GM18868 (cell line): ENCODE measurements at regions not wholly inside any gene's neighbourhood (a gene's known extent, or its start where the extent isn't known, plus 50 kb on each side); places are given as distances from the start of the nearest gene placed in this dataset.
"Not testable (repeated sequence)": the region's sequence is repeated elsewhere in the genome, so short reads cannot be mapped to it uniquely, and the experiment has no call there.

ENCODE experiments used
- ATAC-seq: cut with Tn5 transposase; IDR thresholded peaks from one replicate; pipeline ENCODE4 v1.9.1; 2021; ENCODE audit warnings: mild to moderate bottlenecking, moderate library complexity; ENCODE audit not compliant: unreplicated experiment

GRCh38 chr13:67519356-67519755 lies 289.2 kb upstream of the PCDH9 start:
- no peak for ATAC-seq

GRCh38 chr13:67518785-67519184 lies 288.6 kb upstream of the PCDH9 start:
- no peak for ATAC-seq

- ATAC-seq: peak; percentile 95
These were observed 285.8 kb upstream of the PCDH9 start for GRCh38 chr13:67515895-67516294.

GRCh38 chr13:67509018-67509417 lies 278.9 kb upstream of the PCDH9 start:
- ATAC-seq: no peak

GRCh38 chr13:67508275-67508674 lies 278.1 kb upstream of the PCDH9 start:
- ATAC-seq: not testable (repeated sequence)

- ATAC-seq: no peak
These were observed 276.3 kb upstream of the PCDH9 start for GRCh38 chr13:67506407-67506806.

GRCh38 chr13:67505376-67505775 lies 275.2 kb upstream of the PCDH9 start:
- ATAC-seq: no peak

- no peak for ATAC-seq
These were observed 268.8 kb upstream of the PCDH9 start for GRCh38 chr13:67498948-67499347.

GRCh38 chr13:67493835-67494234 lies 263.7 kb upstream of the PCDH9 start:
- no peak for ATAC-seq

GRCh38 chr13:67489016-67489415 lies 258.9 kb upstream of the PCDH9 start:
- ATAC-seq: no peak

- no peak for ATAC-seq
These were observed 251.3 kb upstream of the PCDH9 start for GRCh38 chr13:67481445-67481844.

- ATAC-seq: no peak
These were observed 244.0 kb upstream of the PCDH9 start for GRCh38 chr13:67474115-67474514.

GRCh38 chr13:67469623-67470022 lies 239.5 kb upstream of the PCDH9 start:
- no peak for ATAC-seq

- no peak for ATAC-seq
These were observed 236.4 kb upstream of the PCDH9 start for GRCh38 chr13:67466569-67466968.

- no peak for ATAC-seq
These were observed 234.0 kb upstream of the PCDH9 start for GRCh38 chr13:67464154-67464553.

- no peak for ATAC-seq
These were observed 232.0 kb upstream of the PCDH9 start for GRCh38 chr13:67462098-67462497.

GRCh38 chr13:67452526-67452925 lies 222.4 kb upstream of the PCDH9 start:
- ATAC-seq: not testable (repeated sequence)

GRCh38 chr13:67445436-67445835 lies 215.3 kb upstream of the PCDH9 start:
- no peak for ATAC-seq

- ATAC-seq: no peak
These were observed 213.8 kb upstream of the PCDH9 start for GRCh38 chr13:67443923-67444322.

GRCh38 chr13:67440236-67440975 lies 210.3 kb upstream of the PCDH9 start:
- no peak for ATAC-seq

GRCh38 chr13:67439365-67439764 lies 209.2 kb upstream of the PCDH9 start:
- ATAC-seq: no peak

GRCh38 chr13:67438465-67438864 lies 208.3 kb upstream of the PCDH9 start:
- ATAC-seq: no peak

GRCh38 chr13:67437244-67437643 lies 207.1 kb upstream of the PCDH9 start:
- no peak for ATAC-seq
